Forelimb muscle (tissue), 1 donor: ENCODE measurements at regions not wholly inside any gene's neighbourhood (a gene's known extent, or its start where the extent isn't known, plus 50 kb on each side); places are given as distances from the start of the nearest gene placed in this dataset.
"Not testable (repeated sequence)": the region's sequence is repeated elsewhere in the genome, so short reads cannot be mapped to it uniquely, and the experiment has no call there.

ENCODE experiments used
- DNase-seq: peaks from one replicate; pipeline ENCODE4 v3.0.0-alpha.2; 2013; ENCODE audit warnings: low read depth

DNA sequence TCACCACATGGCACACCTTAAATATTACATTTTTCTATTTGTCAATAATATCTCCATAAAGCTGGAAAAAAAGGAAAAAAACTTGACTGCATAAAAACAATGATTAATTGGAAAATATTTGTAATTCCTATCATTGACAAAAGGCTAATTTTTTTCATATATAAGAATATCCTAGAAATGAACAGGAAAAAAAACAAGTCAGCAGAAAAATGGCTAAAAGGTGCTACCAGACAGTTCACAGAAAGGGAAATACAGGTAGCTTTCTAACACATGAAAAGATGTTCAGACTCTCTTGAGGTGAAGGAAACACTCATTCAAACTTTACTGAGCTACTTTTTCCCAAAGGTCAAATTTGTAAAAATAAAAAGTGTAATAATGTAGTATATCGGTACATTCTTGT, 104.1 kb upstream of the SCAF8 start:
- no peak for DNase-seq

DNA sequence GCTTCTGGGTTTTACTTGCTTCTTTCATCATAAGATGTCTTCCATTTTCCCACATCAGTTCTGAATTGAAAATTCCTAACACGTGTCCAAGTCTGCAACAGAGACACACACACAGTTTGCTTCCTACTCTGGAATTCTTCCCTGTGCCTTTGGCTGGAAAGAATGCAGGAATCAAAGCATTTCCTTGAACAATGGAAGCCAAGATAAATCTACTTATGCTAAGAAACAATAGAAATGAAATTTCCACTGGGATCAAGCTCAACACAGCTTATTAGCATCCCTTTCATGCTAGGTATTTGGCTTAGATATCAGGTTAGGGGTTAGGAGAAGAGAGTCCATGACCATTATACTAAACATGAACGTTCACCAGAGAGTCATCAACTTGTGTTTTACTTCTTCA, 101.1 kb upstream of the SCAF8 start:
- peak; percentile 81 for DNase-seq

DNA sequence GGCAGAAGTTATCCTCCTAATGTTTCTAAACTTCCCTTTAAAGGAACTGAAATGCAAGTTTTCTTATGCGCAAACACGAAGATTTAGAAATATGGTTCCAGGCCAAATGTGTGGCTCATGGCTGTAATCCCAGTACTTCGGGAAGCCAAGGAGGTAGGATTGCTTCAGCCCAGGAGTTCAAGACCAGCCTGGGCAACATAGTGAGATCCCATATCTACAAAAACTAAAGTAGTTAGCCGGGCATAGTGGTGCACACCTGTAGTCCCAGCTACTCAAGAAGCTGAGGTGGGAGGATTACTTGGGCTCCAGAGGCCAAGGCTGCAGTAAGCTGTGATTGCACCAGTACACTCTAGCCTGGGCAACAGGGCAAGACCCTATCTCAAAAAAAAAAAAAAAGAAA, 95.8 kb upstream of the SCAF8 start:
- DNase-seq, result no peak

DNA sequence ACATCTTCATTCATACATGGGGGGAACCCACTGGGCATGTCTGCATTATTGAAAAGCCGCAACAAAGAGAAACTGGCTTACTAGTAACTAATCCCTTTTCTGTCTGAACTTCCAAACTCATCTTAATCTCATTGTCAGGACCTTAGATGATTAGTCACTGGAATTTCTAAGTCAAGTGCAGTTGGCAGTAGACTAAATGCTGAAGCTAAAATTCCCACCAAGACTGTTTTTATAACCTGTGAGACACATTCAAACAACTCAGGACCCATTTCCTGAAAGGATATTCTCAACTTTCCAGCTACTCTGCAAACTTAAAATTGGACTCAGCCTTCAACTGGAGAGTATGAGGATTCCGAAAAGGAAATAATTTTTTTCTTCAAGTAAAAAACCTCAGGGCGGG, 94.8 kb upstream of the SCAF8 start:
- no peak for DNase-seq

DNA sequence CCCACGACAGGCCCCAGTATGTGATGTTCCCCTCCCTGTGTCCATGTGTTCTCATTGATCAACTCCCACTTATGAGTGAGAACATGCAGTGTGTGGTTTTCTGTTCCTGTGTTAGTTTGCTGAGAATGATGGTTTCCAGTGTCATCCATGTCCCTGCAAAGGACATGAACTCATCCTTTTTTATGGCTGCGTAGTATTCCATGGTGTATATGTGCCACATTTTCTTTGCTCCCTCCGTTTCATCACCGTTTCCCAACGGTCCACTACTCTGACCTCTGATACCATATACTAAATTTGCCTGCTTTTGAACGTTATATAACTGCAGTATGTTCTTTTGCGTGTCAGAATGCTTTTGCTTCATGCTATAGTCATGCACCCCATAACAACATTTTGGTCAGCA, 94.0 kb upstream of the SCAF8 start:
- DNase-seq, result not testable (repeated sequence)

DNA sequence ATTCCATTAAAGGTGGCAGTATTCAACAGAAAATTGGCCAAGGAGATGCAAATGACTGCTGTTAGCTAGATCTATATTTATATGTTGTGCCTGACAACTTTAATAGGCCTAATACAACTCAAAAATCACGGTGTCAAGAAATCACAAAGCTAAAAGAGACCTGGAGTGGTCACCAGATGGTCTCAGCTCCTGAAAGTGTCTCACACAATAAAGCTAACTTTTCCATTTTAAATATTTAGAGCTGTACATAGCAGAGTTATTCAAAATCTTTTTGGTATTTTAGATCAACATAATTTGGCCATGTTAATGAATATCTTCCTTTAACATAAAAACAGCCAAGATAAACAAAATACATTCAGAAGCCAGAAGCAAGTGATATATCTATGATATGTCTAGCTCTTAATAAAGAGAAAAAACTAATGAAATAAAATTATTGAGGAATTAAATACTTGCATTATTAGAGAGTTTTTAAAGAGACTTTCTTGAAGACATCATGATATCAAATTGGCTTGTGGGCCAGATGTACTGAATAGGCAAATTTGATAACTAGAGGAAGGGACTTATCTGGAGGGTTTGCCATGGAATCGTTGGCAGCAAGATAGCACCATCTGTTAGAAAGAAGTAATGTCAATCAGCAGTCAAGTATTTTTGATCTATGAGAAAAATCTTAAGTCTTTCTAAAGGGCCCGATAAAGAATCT, 84.9 kb upstream of the SCAF8 start:
- DNase-seq, result no peak

DNA sequence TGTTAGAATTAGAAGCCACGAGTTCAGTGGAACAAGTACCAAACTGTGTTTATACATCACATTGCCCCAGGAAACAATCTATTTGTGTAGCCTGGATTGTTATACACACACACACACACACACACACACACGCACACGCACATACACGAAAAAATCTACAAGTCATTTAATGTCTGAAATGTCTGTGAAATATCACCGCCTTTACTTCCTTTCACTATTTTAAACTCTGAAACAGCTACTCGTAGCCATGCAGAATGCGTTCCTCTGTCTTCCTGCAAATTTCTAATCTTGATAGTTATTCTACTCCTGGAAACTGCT, 84.4 kb upstream of the SCAF8 start:
- no peak for DNase-seq

DNA sequence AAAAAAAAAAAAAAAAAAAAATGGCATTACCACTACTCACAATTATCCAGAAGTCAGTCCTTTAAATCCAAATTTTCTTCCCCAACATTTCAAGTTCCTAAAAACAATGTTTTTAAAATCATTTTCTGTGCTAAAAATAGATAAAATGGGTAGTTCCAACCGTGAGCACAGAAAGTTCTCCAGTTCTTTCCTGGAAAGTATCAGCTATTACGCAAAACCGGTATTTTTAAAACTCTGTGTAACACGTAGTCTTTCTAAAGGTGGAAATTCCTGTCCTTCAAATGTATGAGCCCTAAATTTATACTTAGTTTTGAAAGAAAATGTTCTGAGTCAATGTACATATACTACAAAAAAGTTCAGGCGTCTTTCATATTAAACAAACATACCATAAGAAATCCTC, 83.5 kb upstream of the SCAF8 start:
- no peak for DNase-seq

DNA sequence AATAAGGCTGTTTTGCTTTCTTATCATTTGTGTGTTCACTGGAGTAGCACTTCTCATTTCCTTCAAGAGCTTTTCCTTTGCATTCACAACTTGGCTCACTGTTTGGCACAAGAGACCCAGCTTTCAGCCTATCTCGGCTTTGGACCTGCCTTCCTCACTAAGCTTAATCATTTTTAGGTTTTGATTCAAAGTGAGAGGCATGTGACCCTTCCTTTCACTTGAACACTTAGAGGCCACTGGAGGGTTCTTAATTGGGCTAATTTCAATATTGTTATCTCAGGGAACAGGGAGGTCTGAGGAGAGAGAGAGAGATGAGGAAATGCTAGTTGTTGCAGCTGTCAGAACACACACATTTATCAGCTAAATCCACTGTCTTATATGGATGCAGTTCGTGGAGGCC, 82.9 kb upstream of the SCAF8 start:
- no peak for DNase-seq

DNA sequence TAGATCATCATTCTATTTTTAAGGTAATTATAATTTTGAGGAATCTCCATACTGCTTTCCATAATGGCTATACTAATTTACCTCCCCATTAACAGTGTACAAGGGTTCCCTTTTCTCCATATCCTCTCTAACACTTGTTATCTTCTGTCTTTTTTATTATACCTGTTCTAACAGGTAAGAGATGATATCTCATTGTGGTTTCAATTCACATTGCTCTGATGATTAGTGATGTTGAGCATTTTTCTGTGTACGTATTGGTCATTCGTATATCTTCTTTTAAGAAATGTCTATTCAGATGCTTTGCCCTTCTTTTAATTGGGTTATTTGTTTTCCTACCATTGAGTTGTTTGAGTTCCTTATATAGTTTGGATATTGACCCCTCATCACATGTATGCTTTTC, 81.6 kb upstream of the SCAF8 start:
- no peak for DNase-seq

DNA sequence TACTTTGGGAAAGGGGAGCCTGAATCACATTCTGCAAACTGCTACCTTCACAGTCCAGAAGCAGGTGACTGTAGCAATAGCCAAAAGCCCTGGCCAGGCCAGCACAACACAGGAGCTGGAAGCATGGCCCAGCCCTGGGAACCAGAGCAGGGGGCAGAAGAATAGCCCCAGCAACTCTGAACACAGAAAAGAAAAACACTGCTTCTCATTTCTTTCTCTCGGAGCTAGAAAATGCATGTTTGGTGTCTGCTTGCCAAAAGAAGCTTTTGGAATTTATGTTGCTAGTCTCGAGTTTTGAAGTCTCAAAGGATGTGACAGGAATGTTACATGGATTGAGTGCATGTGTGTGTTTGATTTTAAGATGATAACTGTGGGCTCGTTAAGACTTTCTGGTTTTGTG, 79.8 kb upstream of the SCAF8 start:
- peak; percentile 40 for DNase-seq

DNA sequence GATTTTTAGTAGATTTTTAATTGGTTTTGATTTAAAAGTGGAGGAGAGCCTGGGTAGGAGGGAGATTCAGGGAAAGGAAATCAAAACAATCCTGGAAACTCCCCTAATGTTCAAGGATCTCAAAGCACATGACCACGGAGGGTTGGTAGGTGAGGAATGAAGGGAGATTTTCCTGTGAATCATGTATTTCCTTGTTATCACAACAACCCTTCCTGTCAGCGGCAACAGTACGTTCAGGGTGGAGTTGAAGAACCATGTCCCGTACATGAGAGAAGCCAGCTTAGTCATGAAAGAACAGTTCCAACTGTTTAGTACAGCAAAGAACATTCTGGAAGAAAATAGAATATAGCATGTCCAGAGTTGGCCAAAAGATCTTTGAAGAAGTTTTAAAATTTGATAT, 79.4 kb upstream of the SCAF8 start:
- DNase-seq, result no peak

DNA sequence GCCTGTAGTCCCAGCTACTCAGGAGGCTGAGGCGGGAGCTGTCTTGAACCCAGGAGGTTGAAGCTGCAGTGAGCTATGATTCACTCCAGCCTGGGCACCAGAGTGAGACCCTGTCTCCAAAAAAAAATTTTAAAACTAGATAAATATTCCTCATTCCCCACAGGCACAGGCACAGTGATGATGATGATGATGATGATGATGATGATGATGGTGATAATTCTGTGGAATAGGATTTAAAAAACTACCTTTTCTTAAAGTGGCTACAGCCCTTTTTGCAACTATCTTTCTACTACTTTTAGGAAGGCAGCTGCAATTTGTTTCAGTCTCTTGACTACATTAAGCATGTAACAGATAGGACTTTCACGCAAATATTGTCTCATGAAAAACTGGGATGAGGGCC, 76.6 kb upstream of the SCAF8 start:
- DNase-seq, result no peak

DNA sequence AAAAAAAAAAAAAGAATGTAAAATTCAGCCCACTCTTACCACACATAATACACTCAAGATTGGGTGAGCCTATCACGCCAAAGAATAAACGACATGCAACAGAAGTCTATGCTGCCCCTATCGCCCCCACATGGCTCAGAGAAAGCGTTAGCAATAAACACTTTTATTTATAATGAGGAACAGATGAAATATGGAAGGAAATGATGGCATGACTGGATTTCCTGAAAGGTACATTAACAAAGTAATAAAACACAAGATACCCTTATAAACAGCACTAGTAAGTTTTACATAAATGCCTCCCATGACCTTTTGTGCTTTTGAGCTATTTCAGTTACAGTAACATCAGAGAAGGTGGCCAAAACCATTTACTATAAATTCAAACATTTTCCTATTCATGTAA, 71.4 kb upstream of the SCAF8 start:
- DNase-seq, result no peak

DNA sequence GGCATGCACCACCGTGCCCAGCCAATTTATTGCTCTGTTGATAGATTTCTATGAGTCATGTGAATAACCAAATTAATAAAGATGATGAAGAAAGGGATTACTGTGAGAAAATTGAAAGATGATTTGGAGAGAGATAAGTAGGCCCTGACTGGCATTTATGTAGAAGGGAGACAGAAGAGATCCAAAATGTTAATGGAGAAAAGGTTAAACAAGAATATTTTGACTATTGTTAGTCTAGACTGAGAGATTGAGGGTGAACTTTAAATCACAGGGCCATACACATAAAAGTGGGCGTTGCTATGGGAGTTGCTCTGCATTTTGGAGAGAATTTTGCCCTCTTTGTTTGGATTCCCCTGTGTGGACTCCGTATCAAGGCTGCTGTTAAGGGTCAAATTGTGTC, 68.9 kb upstream of the SCAF8 start:
- no peak for DNase-seq

DNA sequence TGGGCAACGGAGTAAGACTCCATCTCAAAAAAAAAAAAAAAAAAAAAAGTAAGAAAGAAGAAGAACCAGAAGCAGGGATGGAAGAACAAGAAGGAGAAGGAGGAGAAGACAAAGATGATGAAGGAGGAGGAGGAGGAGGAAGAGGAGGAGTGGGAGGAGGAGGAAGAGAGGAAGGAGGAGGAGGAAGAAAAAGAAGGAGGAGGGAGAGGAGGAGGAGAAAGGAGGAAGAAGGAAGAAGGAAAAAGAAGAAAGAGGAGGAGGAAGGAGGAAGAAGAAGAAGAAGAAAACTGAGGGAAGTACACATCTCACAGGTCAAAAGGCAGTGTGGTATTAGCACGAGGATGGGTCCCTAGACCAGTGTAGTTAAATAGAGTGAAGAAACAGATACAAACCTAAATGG, 65.1 kb upstream of the SCAF8 start:
- DNase-seq, result no peak

DNA sequence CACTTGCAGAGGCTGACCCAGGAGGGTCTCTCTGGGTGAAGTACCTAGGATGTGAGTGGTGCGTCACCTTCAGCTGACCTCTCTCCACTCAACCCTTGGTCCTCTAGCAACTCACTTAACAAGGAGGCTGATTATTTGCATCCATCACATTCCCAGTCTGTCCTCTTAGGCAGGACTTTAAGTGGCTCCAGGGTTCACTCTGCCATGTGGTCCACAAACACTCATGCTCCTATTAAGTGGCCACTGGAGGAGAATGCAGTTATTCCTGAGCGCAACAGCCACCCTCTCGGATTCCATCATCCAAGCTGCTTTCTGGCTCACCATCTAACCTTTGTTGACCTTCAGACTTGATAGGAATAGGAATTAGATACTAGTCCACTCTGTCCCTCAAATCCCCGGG, 61.1 kb upstream of the SCAF8 start:
- no peak for DNase-seq

DNA sequence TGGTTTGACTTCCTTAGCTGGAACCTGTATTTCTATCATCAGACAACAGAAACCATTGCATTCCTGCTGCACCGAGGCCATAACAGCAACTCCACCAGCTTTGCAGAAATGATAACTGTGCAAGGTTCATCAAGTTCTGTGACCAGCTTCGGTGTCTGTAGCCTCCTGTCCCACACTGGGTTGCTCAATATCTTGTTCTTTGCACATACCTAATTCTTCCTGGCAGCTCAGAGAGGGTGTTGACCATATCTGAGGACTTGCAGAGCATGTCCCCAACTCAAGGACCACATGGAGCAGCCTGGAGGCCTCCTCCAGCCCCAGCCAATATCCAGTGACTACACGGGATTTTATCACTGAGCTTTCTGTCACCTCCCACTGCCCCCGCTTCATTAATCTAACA, 59.3 kb upstream of the SCAF8 start:
- DNase-seq, result no peak

DNA sequence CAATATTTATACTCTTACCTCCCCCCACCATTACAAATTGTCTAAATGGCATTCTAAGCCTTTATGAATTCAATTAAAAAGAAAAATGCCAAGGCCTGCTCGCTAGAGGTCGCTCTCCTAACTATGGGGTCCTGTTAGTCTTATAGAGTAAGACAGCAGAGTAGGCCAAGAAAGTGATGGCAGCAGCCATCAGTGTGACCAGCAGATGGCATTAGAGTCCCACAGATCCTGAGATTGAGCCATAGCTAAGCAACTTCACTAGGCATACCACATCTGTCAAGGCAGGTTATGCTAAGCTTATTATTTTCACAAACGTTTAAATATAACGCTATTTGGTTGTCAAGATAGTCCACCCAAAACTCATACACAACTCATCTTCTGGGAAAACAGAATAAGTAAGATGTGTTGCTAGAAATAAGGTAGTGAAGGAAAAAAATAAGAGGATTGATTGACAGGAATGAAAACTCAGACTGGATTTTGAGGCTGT, 57.6 kb upstream of the SCAF8 start:
- peak; percentile 96 for DNase-seq

DNA sequence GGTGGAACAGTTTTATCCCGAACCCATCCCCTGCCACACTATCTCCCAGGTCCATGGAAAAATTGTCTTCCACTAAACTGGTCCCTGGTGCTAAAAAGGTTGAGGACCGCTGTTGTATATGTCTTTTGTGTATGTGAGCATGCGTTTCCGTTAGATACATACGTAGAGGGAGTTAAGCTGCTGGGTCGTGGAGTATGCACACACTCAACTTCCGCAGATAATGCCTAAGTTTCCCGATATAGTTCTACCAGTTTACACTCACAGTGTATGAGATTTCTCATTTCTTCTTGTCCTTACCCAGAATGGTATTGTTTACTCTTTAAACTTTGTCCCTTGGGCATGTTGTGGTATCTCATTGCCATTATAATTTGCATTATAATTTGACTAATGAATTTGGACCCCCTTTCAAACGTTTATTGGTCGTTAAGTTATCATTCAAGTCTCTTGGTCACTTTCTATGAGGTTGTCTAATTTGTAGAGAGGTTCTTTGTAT, 50.5 kb upstream of the SCAF8 start:
- no peak for DNase-seq
